Fibroblast of skin of back (primary cell): ENCODE measurements at regions not wholly inside any gene's neighbourhood (a gene's known extent, or its start where the extent isn't known, plus 50 kb on each side); places are given as distances from the start of the nearest gene placed in this dataset.
"Not testable (repeated sequence)": the region's sequence is repeated elsewhere in the genome, so short reads cannot be mapped to it uniquely, and the experiment has no call there.

Experiments
- DNase-seq: peaks from one replicate; pipeline ENCODE4 v3.0.0-alpha.2; 2013

- no peak for DNase-seq
These were observed 120.0 kb upstream of the EGFR start for GRCh38 chr7:54898659-54899340.

- DNase-seq = no peak
These were observed 117.0 kb upstream of the EGFR start for GRCh38 chr7:54901840-54902239.

- DNase-seq = peak; percentile 97
These were observed 114.7 kb upstream of the EGFR start for GRCh38 chr7:54904130-54904529.

GRCh38 chr7:54904986-54905385 is 113.8 kb upstream of the EGFR start:
- DNase-seq = no peak

GRCh38 chr7:54906963-54907362 is 111.9 kb upstream of the EGFR start:
- no peak for DNase-seq

GRCh38 chr7:54907981-54908380 is 110.8 kb upstream of the EGFR start:
- DNase-seq = no peak

GRCh38 chr7:54908760-54909438 is 109.9 kb upstream of the EGFR start:
- no peak for DNase-seq

GRCh38 chr7:54915870-54916598 is 102.8 kb upstream of the EGFR start:
- no peak for DNase-seq

GRCh38 chr7:54917613-54918391 is 101.0 kb upstream of the EGFR start:
- no peak for DNase-seq

- no peak for DNase-seq
These were observed 97.7 kb upstream of the EGFR start for GRCh38 chr7:54921116-54921515.

GRCh38 chr7:54931532-54931931 is 87.3 kb upstream of the EGFR start:
- no peak for DNase-seq

- DNase-seq = peak; percentile 78
These were observed 85.8 kb upstream of the EGFR start for GRCh38 chr7:54932818-54933543.

GRCh38 chr7:54933643-54934042 is 85.2 kb upstream of the EGFR start:
- DNase-seq = no peak

- DNase-seq = no peak
These were observed 78.1 kb upstream of the EGFR start for GRCh38 chr7:54940748-54941147.

- DNase-seq = peak; percentile 46
These were observed 74.6 kb upstream of the EGFR start for GRCh38 chr7:54944179-54944578.

- peak; percentile 12 for DNase-seq
These were observed 72.5 kb upstream of the EGFR start for GRCh38 chr7:54946271-54946670.

GRCh38 chr7:54946764-54947163 is 72.1 kb upstream of the EGFR start:
- no peak for DNase-seq

- DNase-seq = no peak
These were observed 71.6 kb upstream of the EGFR start for GRCh38 chr7:54947266-54947665.

GRCh38 chr7:54949514-54949913 is 69.3 kb upstream of the EGFR start:
- DNase-seq = not testable (repeated sequence)

- no peak for DNase-seq
These were observed 63.5 kb upstream of the EGFR start for GRCh38 chr7:54955296-54955695.

- DNase-seq = peak; percentile 21
These were observed 63.0 kb upstream of the EGFR start for GRCh38 chr7:54955696-54956420.

GRCh38 chr7:54956865-54957264 is 62.0 kb upstream of the EGFR start:
- DNase-seq = no peak
